ENCODE measurements at regions not wholly inside any gene's neighbourhood (a gene's known extent, or its start where the extent isn't known, plus 50 kb on each side); places are given as distances from the start of the nearest gene placed in this dataset.

DNA sequence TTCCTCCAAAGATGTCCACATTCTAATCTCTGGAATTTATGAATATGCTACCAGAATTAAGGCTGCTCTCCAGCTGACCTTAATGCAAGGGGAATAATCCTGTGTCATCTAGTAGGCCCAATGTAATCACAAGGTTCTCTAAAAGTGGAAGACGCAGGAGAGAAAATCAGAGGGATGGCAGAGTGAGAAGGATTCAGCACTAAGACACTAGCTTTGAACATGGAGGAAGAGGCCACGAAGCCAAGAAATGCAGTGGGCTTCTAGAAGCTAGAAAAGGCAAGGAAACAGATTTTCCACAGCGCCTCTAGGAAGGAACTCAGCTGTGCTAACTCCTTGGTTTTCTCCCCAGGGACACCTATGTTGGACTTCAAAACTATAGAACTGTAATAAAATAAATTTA is 240.7 kb upstream of the TRAM1L1 start:
- H3K36me3 ChIP-seq: no peaks in the 10 kb centered on the region

DNA sequence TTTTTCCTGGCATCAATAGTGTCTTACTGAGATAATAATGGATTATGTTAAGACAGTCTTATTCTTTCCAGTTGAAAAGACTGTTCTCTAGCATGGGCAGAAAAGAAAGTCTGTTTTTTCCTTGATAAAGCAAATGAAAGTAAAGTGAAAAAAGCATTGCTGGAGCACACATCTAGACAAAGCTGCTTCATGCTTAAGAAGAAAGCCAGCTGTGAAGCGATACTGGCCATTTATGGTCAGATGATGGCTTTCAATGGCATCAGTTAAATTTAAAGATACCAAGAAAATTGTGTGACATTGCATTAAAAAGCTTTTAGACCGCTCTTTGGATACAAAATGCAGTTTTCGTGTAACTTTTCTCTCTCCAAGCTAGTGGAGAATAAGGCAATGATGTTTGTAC is 242.1 kb upstream of the TRAM1L1 start:
- TF ChIP-seq, protein P1, sequence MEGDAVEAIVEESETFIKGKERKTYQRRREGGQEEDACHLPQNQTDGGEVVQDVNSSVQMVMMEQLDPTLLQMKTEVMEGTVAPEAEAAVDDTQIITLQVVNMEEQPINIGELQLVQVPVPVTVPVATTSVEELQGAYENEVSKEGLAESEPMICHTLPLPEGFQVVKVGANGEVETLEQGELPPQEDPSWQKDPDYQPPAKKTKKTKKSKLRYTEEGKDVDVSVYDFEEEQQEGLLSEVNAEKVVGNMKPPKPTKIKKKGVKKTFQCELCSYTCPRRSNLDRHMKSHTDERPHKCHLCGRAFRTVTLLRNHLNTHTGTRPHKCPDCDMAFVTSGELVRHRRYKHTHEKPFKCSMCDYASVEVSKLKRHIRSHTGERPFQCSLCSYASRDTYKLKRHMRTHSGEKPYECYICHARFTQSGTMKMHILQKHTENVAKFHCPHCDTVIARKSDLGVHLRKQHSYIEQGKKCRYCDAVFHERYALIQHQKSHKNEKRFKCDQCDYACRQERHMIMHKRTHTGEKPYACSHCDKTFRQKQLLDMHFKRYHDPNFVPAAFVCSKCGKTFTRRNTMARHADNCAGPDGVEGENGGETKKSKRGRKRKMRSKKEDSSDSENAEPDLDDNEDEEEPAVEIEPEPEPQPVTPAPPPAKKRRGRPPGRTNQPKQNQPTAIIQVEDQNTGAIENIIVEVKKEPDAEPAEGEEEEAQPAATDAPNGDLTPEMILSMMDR (IDR thresholded peaks at IDR 0.05): no peak
- no peak for TF ChIP-seq POLR2A (IDR thresholded peaks at IDR 0.05)

More for the DNA sequence above, 240.7 kb upstream of the TRAM1L1 start:
- no peak overlapping the region for H3K27ac ChIP-seq
- H3K4me1 ChIP-seq: no peaks in the 10 kb centered on the region
- no peaks in the 10 kb centered on the region for H3K9me3 ChIP-seq
- no peak for DNase-seq
- no peak for TF ChIP-seq POLR2A (IDR thresholded peaks at IDR 0.05)
- TF ChIP-seq, protein P1 (IDR thresholded peaks at IDR 0.05): no peak
- no peak overlapping the region for H3K4me3 ChIP-seq
- no peaks in the 10 kb centered on the region for H3K27me3 ChIP-seq

DNA sequence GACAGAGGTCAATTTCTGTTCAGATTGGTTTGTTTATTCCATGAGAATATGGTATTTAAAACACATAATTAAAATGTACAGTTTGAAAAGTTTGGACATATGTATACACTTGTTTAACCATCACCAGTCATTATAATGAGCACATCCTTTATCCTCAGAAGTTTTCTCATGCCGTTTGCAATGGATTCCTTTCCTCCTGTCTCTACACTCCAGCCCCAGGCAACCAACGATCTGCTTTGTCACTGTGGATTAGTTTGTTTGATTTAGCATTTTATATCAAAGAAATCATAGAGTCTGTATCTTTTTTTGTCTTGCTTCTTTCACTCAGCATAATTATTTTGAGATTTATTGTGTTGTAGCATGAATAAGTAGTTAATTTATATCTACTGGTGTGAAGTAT is 243.0 kb upstream of the TRAM1L1 start:
- H3K4me1 ChIP-seq: no peaks in the 10 kb centered on the region
- DNase-seq: no peak
- no peaks in the 10 kb centered on the region for H3K36me3 ChIP-seq
- H3K27me3 ChIP-seq: no peaks in the 10 kb centered on the region
- no peaks in the 10 kb centered on the region for H3K9me3 ChIP-seq
- no peak overlapping the region for H3K27ac ChIP-seq
- no peak overlapping the region for H3K4me3 ChIP-seq
- TF ChIP-seq POLR2A (IDR thresholded peaks at IDR 0.05): no peak
- TF ChIP-seq, protein P1 (IDR thresholded peaks at IDR 0.05): no peak

More for the DNA sequence above, 242.1 kb upstream of the TRAM1L1 start:
- H3K27ac ChIP-seq: no peak overlapping the region
- H3K4me1 ChIP-seq: no peaks in the 10 kb centered on the region
- no peaks in the 10 kb centered on the region for H3K36me3 ChIP-seq
- no peaks in the 10 kb centered on the region for H3K9me3 ChIP-seq
- DNase-seq: no peak
- H3K4me3 ChIP-seq: no peak overlapping the region
- H3K27me3 ChIP-seq: no peaks in the 10 kb centered on the region

DNA sequence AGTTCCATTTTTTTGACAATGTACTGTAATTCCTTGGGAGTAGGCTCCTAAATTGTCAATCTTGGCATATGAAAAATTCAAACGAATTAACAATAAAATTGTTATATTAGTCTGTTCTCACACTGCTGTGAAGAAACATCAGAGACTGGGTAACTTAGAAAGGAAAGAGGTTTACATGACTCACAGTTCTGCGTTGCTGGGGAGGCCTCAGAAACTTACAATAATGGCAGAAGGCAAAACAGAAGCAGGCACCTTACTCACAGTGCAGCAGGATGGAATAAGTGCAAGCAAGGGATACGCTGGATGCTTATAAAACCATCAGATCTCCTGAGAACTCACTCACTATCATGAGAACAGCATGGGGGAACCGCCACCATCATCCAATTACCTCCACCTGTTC is 246.4 kb upstream of the TRAM1L1 start:
- no peaks in the 10 kb centered on the region for H3K9me3 ChIP-seq
- H3K36me3 ChIP-seq: no peaks in the 10 kb centered on the region
- H3K4me3 ChIP-seq: no peak overlapping the region
- no peak overlapping the region for H3K27ac ChIP-seq
- no peaks in the 10 kb centered on the region for H3K4me1 ChIP-seq
- H3K27me3 ChIP-seq: no peaks in the 10 kb centered on the region
- no peak for TF ChIP-seq POLR2A (IDR thresholded peaks at IDR 0.05)
- TF ChIP-seq, protein P1 (IDR thresholded peaks at IDR 0.05): no peak
- DNase-seq: no peak

DNA sequence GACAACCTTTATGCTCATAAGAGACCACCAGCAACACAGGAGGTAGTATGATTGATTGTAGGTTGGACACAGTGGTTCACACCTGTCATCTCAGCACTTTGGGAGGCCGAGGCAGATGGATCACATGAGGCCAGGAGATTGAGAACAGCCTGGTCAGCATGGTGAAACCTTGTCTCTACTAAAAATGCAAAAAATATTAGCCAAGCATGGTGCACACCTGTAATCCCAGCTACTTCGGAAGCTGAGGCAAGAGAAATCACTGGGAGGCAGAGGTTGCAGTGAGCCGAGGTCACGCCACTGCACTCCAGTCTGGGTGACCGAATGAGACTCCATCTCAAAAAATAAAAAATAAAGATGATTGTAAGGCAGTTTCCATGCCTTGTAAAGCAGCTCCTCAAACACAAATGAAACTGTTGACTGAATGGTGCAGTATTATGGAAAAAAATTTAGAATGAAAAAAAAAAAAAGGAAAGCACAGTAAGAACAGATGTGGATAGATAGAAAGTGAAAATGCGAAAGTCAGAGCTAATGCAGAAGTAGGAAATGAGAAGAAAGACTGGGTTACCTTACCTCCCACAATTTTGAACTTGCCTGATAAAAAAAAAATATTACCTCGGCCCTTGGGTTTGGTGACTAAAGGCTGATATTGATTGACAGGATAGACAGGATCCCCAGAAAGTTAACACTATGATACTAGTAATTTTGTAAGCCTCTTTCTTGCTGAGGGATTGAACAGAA is 249.2 kb upstream of the TRAM1L1 start:
- H3K27me3 ChIP-seq: no peaks in the 10 kb centered on the region
- no peaks in the 10 kb centered on the region for H3K4me1 ChIP-seq
- no peaks in the 10 kb centered on the region for H3K9me3 ChIP-seq
- no peaks in the 10 kb centered on the region for H3K36me3 ChIP-seq
- no peak overlapping the region for H3K4me3 ChIP-seq
- DNase-seq: no peak
- no peak for TF ChIP-seq POLR2A (IDR thresholded peaks at IDR 0.05)
- TF ChIP-seq, protein P1 (IDR thresholded peaks at IDR 0.05): no peak
- no peak overlapping the region for H3K27ac ChIP-seq

All from Peyer's patch (tissue), 4 donors.